Hematopoietic multipotent progenitor cell treated with erythropoietin and hydrocortisone succinate and interleukin-3 and kit ligand, for 6 days (in vitro differentiated cells): ENCODE measurements at regions not wholly inside any gene's neighbourhood (a gene's known extent, or its start where the extent isn't known, plus 50 kb on each side); places are given as distances from the start of the nearest gene placed in this dataset.
"Not testable (repeated sequence)": the region's sequence is repeated elsewhere in the genome, so short reads cannot be mapped to it uniquely, and the experiment has no call there.

ENCODE experiments used
- DNase-seq: peaks from one replicate; pipeline ENCODE4 v3.0.0-alpha.2; 2015

GRCh38 chr12:89151536-89151935 is 200.8 kb downstream of the DUSP6 start:
- DNase-seq = no peak

GRCh38 chr12:89150789-89151188 is 201.5 kb downstream of the DUSP6 start:
- DNase-seq = not testable (repeated sequence)

- no peak for DNase-seq
Measured at GRCh38 chr12:89140602-89141238, 211.6 kb downstream of the DUSP6 start.

- no peak for DNase-seq
Measured at GRCh38 chr12:89140141-89140540, 212.2 kb downstream of the DUSP6 start.

GRCh38 chr12:89139390-89139789 is 212.9 kb downstream of the DUSP6 start:
- no peak for DNase-seq

- DNase-seq = no peak
Measured at GRCh38 chr12:89138048-89138852, 214.1 kb downstream of the DUSP6 start.

- peak; percentile 22 for DNase-seq
Measured at GRCh38 chr12:89135976-89136634, 216.2 kb downstream of the DUSP6 start.

GRCh38 chr12:89134213-89134770 is 218.0 kb downstream of the DUSP6 start:
- DNase-seq = no peak

- no peak for DNase-seq
Measured at GRCh38 chr12:89129167-89129870, 223.0 kb downstream of the DUSP6 start.

GRCh38 chr12:89126712-89127111 is 225.6 kb downstream of the DUSP6 start:
- DNase-seq = no peak

- no peak for DNase-seq
Measured at GRCh38 chr12:89122852-89123251, 229.4 kb downstream of the DUSP6 start.

GRCh38 chr12:89117448-89118034 is 234.8 kb downstream of the DUSP6 start:
- peak; percentile 5 for DNase-seq

- DNase-seq = no peak
Measured at GRCh38 chr12:89111964-89112363, 240.3 kb downstream of the DUSP6 start.

GRCh38 chr12:89108265-89108664 is 244.0 kb downstream of the DUSP6 start:
- DNase-seq = no peak

- DNase-seq = no peak
Measured at GRCh38 chr12:89106950-89107349, 245.4 kb downstream of the DUSP6 start.

- no peak for DNase-seq
Measured at GRCh38 chr12:89105243-89105642, 247.1 kb downstream of the DUSP6 start.

- DNase-seq = no peak
Measured at GRCh38 chr12:89103831-89104230, 248.5 kb downstream of the DUSP6 start.

GRCh38 chr12:89101440-89101839 is 250.9 kb downstream of the DUSP6 start:
- DNase-seq = no peak

- no peak for DNase-seq
Measured at GRCh38 chr12:89098441-89099112, 253.7 kb downstream of the DUSP6 start.

GRCh38 chr12:89092297-89092696 is 260.0 kb downstream of the DUSP6 start:
- no peak for DNase-seq

GRCh38 chr12:89091293-89091841 is 260.9 kb downstream of the DUSP6 start:
- no peak for DNase-seq

GRCh38 chr12:89089264-89089663 is 263.0 kb downstream of the DUSP6 start:
- DNase-seq = no peak
